Stomach (tissue), 4 donors: ENCODE measurements at regions not wholly inside any gene's neighbourhood (a gene's known extent, or its start where the extent isn't known, plus 50 kb on each side); places are given as distances from the start of the nearest gene placed in this dataset.

Source experiments
- CTCF ChIP-seq, 7 experiments: fragments of 450-650 bp in 4 of 7; fragments of 200-600 bp in 3 of 7; sonication (generic) in 3 of 7; IDR thresholded peaks; one replicate each; pipeline ENCODE4 v1.5.1; 2016 to 2019; ENCODE audit warnings: antibody characterized with exemption in 7 of 7, control low read depth in 2 of 7, mild to moderate bottlenecking in 1 of 7
- POLR2A ChIP-seq, 4 donors: fragments of 450-650 bp; IDR thresholded peaks; one replicate each; pipeline ENCODE4 v1.6.1; 2016; ENCODE audit warnings: antibody characterized with exemption in 4 of 4, control low read depth in 2 of 4, mild to moderate bottlenecking in 1 of 4, moderate library complexity in 1 of 4

DNA sequence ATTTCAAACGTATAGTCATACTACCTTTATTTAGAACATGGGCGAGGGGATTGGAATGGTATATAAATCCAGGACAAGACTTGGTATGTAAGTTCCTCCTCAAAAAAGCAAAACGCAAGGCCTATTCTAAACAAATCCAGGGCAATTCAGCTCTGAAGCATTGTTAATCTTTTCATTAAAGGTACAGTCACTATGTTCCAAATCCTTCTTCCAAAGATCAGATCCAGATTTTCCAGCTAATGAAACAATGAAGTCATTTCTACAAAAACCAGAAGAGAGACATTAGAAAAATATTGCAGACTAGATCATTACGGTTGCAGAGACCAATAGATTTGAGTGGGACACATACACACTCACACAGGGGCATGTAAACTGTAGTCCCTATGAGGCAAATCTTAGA, 116.1 kb upstream of the BNC2 start:
- no peak for TF ChIP-seq POLR2A (IDR thresholded peaks at IDR 0.05)
- TF ChIP-seq CTCF (IDR thresholded peaks at IDR 0.05), result no peak
